ENCODE measurements at regions not wholly inside any gene's neighbourhood (a gene's known extent, or its start where the extent isn't known, plus 50 kb on each side); places are given as distances from the start of the nearest gene placed in this dataset.

DNA sequence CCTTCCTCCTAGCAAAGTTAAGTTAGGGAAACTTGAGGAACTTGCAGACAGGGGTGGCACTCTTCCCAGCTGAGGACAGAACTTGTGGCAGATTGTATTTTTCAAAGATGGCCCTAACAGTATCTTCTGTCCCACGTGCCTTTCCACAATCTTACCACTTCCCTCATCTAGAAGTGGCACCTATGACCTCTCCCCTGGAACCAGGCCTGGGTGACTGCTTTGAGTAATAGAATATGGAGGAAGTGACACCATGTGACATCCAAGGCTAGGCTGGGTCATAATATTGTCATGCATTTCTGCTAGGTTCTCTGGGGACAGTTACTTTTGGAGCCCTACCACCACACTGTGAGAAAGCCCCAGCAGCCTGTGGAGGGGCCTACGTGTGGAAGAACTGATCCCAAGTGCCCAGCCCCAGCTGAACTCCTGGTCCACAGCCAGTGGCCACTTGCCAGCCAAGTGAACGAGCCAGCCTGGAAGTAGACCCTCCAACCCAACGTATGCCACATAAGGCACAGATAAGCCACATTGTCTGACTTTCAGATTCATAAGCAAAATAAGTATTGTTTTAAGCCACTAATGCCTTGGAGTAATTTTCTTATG lies 193.7 kb downstream of the PTPN20 start:
- no peak for DNase-seq

DNA sequence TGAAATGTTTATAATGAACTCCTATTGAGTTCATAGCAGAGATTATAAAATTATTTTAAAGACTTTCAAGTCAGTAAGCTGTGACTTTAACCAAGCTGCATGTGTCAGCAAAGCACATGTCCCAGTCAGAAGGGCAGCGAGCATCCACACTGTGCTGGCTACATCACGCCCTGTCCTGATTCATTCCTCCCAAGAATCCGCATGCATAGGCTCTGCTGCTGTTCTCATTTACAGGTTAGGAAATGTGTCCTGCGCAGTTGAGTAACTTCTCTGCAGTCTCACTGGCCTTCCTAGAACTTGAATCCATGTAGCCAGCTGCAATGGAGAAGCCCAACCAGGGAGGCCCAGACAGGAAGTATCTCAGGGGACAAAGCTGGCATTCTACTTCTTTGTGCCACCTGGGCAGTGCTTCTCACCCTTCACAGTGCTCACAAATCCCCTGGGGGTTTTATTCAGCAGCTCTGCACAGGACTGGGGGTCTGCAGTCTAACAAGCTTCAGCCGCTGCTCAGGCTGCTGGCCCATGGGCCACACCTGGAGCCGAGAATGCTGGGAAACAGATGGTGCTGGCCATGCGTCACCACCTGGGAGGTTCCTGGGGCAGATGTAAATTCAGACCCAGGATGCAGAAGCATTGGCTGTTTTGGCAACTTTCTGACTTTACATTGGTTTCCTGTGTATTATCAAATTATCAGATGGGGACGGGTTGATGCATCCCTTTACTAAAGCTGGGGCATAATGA lies 192.8 kb upstream of the GDF10 start:
- DNase-seq, result no peak

DNA sequence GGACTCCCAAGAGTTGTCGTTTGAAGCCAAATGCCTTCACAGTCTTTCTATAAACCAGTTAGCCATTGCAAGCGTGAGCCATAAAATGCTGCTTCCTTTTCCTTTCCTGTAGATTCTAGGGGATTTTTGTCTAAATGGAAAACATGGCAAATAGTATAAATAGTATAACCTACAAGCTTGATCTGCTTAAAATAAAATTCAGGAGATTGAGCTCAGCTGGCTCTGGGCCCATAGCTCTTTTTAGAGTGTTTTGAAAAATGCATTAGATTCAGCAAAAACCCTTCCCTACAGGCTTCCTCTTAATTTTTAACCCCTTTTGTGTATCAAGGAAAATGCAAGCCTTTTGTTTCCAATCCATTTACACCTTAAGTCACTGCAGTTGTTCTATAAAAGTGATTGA lies 190.1 kb upstream of the GDF10 start:
- DNase-seq, result no peak

DNA sequence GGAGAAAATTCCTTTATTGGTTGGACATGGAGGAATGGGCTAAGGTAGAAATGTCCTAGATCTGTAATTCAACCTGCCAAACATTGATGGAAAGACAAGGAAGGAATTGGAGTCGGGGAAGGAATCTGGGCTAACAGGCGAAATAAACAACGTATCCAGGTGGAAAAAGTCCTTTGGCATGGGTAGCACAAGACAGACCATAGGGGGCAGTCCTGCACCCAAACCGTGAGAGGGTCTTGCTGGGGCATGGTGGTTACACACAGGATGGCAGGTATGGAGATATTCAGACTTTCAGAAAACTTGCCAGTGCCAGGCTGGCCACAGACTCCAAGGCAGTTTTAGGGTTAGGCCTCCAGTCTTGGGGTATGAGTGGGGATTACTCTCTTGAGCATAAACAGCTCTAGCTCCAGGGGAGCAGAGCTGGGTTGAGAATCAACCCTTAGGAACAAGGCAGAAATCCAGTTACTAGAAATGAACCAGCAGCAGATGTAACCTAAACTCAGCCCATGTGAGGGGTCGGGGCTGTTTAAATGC lies 188.6 kb upstream of the GDF10 start:
- DNase-seq, result no peak

DNA sequence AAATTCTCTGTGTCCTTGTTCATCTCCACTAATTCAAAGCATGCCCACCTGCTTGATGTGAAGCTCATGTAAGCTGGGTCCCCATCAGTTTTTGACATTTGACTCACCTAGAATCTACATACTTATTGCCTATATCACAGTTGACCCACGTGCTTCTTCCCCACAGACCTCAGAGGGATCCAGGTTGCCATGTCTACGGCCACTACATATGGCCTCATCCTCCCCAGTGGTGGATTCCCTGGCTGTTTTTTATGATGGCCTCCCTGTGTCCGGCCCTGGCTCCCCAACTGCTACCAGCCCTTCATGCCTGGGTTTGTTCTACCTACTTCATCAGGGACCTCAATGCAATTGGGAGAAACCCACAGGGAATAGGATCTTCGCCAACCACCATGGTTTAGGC lies 187.4 kb upstream of the GDF10 start:
- DNase-seq, result no peak

DNA sequence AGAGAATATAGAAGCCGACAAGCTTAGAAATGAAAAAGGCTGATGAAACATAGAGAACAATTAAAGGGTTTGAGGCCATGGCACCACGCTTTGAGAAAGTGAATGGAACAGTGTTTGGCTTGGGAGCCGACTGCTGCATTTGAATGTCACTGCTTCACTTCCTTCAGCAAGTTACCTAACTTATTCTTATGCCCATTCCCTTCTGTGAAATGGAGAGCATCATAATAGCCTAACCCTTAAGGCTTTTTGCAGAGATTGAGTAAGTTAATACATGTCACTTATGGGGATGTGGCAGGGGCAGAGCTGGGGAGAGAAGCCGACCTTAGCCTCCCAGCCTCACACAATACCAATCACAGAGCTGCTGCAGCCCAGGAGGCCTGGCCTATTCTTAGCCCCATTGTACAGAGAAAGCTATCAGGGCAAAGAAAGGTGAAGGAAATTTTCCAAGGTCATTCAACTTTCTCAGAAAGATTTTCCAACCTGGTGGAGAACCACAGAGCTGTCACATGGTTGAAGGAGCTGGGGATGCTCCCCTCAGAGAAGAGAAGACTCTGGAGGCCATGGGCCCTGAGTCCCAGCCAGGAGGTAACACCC lies 186.0 kb upstream of the GDF10 start:
- DNase-seq, result no peak

DNA sequence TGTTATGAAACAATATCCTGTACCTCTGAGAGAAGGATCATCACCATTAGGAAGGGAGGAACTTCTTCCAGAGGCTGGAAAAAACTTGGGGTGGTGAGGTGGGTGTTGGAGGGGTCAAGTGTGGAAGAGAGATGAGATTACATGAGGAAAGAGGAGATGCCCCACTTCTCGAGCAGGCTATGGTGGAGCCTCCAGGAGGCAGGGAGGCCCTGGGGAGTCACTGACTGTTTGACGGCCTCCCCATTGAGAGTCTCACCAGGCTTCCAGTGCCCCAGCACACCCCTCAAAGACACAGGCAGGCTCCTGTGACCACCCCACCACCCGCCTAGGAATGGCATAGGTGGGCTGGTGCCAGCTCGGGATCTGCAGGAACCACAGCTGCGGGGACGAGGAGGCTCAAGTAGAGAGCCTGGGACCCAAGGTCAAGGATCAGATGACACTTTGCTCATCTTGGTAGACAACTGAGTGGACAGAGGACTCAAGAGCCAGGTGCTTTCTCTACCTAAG lies 185.3 kb upstream of the GDF10 start:
- DNase-seq, result no peak

DNA sequence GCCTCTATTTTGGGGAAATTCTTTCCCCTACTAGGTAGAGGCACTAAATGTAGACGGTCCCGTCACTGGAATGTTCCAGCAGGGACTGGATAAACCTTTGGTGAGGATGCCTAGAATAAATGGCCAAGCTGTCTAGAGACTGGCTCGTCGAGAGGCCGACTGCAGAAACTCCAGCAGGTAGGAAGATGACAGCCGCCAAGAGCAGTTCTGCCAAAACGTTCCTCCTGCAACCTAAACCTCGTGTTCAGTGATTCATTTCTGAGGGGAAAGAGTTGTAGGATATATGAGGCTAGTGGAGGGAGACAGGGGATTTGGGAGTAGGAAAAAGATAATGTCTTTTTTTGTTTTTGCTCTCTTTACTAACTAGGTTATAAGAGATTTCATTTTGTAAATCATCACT lies 184.7 kb upstream of the GDF10 start:
- DNase-seq, result no peak

DNA sequence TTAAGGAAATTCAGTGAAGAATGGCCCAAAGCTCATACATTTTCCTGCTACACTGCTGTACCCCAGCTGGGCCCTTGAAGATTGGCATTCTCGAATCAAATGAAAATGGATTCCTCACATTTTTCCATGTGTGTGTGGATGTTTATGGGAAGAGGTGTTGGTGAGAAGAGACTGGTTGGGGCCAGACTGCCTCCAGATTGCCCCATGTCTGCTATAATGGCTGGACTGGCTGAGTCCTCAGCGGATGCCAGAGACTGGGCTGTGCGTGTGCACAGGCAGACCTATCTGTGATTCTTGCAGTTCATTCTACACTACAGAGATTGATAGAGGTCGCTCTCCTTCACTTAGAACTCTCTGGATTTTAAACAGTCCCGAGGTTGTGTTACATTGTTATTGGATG lies 183.6 kb upstream of the GDF10 start:
- no peak for DNase-seq

DNA sequence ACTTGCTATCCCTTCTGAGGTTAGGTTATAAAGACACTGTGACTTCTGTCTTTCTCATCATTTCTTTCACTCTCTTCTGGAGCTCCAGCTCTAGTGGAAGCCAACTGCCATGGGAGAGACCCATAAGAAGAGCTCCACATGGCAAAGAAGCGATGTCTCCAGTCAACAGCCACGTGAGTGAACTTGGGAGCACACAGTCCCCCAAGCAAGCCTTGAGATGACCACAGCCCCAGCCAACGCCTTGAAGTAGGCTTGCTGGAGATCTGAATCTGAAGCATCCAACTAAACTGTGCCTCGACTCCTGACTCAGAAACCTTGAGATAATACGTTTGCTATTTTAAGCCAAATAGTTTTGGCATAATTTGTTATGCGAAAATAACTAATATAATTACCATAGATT lies 181.7 kb upstream of the GDF10 start:
- no peak for DNase-seq

DNA sequence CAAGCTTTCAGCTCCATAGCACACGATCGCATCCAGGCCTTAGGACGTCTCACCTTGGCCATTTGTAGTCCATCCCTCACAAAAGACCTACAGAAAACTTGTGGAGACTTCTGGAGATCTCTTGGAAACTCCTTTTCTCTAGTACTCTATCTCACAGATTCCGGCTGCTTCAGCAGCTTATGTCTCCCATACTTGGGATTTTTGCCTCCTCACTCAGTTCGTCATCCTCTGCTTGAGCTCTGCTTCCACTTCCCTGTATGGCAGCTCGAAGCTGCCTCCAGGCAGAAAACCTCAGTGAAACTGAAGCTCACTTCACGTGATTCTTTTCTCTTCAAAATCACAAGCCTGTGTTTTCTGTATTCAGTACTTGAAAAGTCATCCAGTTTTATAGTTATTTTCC lies 178.7 kb upstream of the GDF10 start:
- no peak for DNase-seq

DNA sequence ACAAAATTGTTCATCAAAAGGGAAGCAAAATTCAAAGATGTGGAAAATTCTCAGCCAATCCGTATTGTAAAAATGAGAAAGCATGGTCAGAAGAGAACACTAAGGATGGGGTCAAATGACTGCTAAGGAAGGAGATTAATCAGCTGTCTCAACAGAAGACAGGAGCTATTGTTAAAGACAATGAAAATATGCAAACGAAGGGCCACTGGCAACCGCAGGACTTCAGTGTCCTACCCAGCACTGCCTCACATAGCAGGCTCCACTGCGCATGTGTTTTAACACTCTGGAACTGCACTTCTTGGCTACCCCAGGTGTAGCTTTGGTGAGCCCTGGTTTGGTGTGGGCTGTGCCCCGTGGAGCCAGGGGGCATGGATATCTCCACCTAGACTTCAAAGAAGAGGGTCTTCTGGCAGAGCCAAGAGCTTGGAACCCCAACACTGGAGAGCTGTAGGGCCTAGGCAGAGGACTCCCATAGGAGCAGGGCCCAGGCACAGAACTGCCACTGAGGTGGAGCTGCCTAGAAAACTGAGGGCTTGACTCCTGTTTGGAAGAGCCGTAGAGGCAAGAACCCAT lies 176.2 kb upstream of the GDF10 start:
- DNase-seq, result no peak

DNA sequence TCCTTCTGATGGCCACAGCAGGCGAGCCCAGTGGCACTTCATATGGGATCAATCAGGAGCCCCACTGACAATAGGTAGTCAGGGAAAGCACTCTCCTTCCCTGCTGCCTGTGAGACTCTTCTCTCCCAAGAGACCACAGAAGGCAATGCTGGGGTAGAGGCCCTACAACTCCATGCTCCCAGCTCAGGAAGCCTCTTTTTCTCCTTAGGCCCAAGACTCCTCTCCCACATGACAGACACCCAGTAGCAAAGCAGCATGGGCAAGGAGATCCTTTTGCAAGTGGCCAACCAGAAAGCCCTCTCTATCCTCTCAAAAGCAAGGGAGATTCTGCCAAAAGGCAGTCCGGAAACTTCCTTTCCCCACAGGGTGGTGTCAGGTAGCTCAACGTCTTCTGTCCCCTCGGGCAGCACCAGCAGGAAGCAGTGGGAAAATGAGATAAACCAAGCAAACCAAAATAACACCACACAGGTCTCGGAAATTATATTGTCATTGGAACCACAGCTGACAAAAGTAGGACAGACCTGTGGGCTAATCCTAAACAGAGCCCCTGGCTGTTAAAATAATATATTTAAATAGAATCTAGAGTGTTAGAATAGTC lies 172.7 kb upstream of the GDF10 start:
- DNase-seq, result no peak

DNA sequence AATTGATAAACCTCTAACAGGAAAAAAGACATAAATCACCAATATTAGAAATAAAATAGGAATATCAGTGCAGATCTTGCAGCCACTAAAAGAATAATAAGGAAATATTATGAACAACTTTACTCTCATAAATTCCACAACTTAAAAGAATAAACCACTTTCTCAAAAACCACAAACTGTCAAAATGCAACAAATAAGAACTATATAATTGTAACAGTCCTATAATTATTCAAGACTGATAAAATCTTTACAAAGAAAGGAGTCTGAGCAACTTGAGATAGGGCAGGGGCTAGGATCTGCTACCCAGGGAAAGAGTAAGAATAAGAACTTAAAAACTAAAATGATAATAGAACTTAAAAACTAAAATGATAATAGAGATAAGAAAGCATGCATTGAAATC lies 169.5 kb upstream of the GDF10 start:
- DNase-seq, result no peak

DNA sequence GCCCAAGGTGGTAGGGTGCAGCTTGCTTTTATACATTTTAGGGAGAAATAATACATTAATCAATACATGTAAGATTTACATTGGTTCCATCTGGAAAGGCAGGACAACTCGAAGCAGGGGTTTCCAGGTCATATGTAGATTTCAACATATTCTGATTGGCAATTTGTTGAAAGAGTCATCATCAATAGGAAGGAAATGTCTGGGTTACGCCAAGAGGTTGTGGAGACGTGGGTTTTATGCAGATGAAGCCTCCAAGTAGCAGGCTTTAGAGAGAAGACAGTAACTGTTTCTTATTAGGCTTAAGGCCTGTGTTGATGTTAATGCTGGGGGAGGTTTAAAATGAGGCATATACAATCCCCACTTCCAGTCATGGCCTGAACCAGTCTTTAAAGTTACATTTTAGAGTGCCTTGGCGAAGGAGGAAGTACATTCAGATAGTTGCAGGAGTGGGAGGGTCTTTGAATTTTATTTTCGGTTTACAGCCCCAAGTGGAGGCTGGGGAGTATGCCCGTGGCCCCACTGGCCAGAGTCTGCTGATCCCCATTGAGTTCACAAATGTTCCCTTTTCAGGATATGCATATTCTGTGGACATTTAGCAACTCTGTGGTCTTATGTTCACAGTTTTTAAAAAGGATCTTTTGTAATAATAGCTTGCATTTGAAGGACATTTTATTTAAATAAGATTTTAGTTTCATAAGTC lies 166.0 kb upstream of the GDF10 start:
- no peak for DNase-seq

DNA sequence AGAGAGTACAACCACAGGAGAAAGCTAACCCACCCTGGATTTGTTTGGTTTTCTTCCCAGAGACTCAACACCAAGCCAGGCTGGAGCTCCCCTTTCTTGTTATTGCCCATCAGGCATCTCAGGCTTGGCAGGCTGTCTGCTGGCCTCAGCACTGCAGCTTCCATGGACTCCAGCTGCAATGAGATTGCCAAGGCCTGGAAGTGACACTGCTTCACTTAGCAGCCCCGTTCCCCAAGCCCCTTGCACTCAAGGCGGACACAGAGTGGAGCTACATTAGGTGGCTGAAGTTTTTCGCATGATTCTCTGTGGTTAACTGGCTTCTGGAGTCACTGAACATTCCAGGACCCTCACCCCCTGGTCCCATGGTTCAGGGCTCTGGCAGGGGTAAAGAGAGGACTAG lies 163.1 kb upstream of the GDF10 start:
- DNase-seq, result no peak

DNA sequence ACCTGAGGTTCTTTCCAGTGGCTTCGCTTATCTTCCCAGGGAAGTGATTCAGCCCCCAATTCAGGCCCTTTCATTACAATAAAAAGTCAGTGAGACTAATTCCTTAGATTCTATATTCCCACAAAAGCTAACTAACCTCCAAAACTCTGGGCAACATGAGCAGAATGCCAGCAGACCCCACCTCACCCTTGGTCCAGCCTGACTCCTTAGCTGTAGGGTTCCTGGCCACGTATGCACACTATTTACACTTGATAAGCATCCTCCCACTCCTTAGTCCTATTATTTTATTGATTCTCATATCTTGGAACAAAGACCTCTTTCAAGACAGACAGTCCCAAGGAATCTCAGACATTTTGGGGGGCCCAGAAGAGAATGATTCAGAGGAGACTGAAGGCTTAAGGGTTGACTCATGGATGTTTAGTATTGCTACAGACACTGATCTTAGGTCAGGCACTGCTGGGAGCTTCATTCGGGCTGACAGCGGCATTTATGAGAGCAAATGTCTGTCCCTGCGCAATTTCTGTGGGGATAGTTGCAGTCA lies 162.6 kb upstream of the GDF10 start:
- no peak for DNase-seq

DNA sequence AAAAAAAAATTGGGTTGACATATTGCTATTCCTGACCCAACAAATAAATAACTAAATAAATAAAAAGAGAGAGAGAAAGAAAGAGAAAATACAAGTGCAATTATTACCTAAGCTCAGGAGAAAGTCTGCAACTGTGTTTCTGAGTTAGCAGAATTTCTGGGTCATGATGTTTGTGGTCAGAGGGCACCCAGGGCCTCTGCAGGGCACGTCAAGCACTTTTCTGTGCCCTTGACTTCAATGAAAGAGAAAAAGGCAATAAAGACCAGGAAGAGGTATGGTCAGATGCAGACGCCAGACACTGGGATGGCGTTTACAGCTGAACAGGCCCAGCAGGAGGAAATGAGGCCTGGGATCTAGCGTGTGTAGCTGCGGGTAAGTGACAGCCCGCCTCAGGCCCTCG lies 160.9 kb upstream of the GDF10 start:
- DNase-seq, result no peak

DNA sequence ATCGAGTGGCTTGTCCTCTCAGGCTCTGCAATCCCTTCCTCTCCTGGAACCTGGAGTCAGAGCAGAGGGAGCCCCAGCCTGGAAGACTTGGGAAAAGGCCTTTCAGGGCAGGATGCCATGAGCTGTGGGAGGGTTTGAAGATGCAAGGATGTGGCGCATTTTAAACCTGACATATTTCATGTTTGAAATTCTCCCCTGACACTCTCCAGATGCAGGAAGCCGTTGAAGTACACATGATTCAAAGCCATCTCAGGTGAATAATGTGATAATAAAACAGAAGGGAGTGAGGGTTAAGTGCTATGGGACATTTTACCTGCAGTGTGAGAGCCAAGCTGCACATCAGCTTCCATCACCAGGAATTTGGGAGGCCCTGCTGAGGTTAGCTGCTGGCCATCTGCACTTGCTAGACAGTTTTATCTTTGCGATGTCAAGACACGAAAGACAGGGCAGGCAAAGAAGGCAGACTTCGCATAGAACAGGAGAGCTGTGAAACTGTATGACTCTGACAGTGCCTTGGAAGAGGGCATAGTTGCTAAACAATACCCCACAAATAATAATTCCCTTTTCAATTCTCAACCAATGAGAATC lies 159.1 kb upstream of the GDF10 start:
- DNase-seq, result no peak

DNA sequence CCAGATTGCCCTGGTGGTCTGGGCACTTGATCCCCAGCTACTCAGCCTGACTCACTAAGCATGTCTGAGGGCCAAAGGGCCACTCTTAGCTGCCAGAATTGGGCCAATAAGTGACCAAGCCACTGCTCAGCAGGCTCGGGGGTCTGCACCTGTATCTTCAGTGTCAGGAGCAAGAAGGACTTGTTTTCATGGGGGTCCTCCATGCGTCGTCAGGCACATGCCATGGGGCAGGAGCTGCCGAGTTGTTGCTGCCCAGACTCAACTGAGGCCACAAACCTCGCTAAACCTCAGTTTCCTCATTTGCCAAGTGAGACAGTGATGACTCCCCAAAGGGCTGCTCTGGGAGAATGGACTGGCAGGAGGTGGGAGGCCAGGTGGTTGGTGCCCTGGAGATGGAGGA lies 158.6 kb upstream of the GDF10 start:
- DNase-seq, result no peak

DNA sequence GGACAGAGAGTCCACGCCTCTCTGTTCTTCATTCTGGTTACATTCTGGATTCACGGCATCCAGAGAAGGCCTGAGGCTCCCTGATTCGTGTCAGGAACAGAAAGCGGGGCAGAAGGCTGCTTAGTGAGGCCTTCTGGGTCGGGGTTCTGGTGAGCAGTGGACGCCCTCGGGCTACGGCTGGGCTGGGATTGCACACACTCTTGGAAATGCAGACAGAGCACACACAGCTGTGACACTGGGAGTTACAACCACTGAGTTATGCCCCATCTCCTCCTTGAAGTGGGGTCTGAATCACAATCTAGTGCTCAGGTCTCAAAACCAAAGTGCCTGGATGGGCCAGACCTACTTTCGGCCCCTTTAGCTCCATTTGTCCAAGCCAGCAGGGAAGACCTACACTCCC lies 156.9 kb upstream of the GDF10 start:
- DNase-seq, result no peak
